Hypothalamus (tissue), 51 donors: ENCODE measurements at regions not wholly inside any gene's neighbourhood (a gene's known extent, or its start where the extent isn't known, plus 50 kb on each side); places are given as distances from the start of the nearest gene placed in this dataset.
"Not testable (repeated sequence)": the region's sequence is repeated elsewhere in the genome, so short reads cannot be mapped to it uniquely, and the experiment has no call there.

Source experiments
- DNase-seq, 51 donors: peaks; one replicate each; lab custom pipeline; 2025; lab: John Stamatoyannopoulos, UW

DNA sequence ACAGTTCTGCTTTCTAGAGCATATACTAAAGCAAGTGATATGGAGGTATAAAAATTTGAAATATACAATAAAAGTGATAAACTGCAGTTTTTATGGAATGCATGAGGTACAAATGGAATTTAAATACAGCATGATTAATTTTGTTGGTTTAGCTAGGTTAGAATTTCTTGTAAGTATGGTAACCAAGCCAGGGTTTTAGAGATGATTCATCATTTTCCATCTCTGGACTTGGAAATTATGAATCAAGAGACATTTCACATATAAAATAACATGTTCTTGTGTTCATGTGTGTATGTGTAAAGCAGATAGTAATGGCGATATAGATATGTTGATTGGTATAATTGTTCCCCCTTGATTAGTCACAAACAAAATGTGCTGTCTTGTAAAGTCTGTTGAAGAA lies 1219.8 kb downstream of the CDH8 start:
- DNase-seq, result no peak

DNA sequence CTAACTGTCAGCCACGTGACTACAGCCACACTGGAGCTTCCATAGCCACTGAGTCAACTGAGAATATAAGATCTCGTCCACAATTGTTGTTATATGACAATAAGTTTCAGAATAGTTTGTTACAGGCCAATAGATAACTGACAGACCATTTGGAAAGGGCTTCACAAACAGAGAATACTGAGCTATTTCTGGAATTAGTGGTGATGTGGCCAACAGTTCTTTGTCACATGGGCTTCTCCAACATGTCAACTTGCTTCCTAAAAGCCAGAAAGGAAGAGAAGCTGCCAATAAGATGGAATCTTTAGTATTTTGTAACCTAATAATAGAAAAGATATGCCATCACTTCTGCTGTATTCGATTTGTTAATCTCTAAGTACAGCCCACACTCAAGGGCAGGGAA lies 1220.4 kb downstream of the CDH8 start:
- no peak for DNase-seq

DNA sequence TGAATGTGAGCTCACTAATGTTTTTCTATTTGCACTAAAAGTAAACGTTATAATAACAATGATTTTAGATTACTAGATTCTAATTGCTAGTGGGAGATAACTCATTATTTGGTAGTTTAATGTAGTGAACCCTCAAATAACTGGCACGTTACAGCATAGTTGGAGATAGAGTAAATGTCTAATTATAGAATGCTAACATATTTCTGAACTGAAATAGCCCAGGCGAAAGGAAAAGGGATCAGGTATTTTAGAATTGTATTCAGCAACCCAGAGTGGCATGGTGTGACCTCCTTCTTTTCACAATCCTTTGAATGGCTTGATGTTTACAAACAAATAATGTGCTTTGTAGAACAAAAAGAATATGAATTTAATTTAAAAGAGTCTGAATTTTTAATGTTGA lies 1221.2 kb downstream of the CDH8 start:
- no peak for DNase-seq

DNA sequence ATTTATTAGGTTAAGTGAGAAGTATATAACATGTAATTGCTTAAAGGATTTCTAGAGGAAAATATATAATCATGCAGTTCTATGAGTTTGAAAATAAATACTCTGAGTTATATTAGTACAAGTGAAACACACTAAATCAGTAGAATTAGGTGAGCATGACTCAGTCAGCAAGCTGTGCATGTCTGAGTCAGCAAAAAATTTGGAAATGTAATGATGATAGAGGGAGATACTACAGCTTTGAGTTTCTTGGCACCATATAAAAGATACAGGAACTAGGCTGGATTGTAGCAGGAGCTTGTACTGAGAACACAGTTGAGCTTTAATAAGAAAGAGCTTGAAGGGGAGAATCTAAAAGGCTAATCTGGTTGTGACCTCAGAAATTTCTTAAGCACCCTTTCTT lies 1224.6 kb downstream of the CDH8 start:
- no peak for DNase-seq

DNA sequence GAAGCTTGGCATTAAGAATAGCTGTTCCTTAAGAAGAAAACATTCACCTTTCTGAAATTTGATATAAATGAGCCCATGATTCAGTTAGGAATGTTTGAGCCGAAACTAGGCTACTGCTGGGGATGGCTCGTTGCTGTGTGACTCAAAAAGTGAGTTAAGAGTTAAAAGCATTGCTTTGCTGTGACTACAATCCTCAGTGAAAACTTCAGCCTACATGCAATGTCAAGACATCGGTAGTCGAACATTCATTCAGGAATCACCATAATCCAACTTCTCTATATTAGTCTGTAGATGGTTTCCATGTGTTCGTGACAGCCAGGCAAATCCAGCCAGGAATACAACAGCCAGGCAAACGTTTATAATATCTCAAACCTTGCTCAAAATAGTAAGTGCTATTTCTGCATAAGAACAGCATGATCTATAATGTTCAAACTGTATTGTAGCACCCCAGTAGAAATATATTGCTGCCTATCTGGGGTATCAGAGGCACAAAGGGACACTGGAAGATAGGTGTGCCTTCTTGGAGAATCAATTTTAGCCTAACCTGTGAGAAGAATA lies 1225.1 kb downstream of the CDH8 start:
- DNase-seq, result peak in 1 of 51 donors; percentile 1

DNA sequence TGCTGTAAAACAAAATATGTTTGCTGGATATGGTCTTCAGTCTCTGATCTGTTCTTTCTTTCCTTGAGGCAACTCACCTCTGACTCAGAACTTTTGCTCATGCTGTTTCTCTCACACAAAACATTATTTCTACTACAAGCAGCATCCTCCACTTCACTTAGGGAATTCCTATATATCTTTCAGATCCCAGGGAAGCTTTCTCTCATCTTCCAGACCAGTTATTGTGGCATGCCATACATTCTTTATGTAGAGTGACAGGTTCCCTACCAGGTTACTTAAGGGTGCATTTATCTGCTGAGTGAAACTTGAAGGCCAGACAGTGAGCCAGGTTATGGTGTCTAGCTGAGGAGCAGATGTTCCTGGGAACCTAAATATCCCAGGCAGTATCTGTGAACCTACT lies 1226.0 kb downstream of the CDH8 start:
- no peak for DNase-seq

DNA sequence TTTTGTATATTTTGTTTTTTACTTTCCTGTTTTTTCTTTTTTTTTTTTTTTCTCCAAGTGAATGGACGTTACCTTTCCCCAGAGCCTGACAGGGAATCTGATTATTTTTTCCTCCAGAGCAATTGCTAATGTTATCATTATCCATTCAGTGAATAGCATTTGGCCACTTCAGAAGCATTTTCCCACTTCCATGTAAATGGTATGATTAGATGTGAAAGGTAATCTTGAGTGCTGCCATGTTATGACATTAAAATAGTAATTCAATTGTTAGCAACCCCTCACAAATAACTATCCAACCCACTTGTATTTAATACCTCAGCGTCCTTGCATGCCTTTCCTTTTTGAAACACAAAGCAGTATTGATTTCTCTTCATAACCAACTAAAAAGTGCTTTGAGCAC lies 1243.8 kb downstream of the CDH8 start:
- no peak for DNase-seq

DNA sequence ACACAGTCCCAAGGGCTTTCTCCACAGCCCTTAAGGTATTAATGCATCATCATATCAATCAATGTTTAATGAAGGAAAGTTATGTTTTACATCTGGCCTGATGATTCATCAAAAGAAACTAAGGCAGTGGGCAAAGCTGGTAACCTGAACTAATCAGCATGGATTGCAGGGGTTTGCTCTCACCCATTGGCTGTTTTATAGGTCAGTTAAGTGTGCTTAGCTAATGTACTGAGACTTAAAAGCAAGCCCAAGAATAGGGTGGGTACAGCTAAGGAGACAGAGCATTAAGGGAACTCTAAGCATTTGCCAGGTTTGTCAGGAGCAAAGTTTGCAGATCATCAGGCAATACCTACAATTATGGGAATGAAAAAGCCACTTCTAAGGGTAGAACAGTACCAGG lies 1247.6 kb downstream of the CDH8 start:
- no peak for DNase-seq

DNA sequence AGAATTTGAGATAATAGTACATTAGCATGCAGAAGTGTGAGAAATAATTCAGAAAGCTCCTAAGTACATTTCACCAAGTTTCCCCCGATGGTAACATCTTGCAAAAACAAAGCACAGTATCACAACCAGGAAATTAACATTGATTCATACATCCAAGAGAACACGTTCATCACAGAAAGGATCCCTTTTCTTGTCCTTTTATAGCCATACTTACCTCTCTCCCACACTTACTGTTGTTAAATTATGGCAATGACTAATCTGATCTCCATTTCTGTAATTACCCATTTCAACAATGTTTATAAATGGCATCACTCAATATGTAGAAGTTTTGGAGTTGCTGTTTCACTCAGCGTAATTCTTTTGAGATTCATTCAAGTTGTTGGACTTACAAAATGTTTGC lies 1260.0 kb downstream of the CDH8 start:
- DNase-seq, result no peak

DNA sequence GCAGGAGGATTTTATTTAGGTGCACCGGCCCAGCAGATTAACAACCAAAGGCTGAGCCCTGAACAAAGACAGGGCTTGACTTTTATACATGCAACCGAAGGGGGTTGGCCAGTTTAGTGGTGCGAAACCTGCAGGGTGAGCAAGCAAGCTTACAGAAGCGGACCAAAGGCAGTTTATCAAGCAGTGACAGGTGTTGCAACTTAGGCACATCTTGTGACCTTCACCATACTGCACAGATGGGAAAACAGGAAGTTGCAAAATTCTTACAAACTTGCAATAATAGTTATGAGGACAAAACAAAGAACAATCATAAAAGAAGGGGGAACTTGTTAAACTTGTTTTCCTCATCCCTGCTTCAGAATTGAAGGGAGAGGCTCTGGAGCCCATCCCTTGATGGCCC lies 1265.1 kb downstream of the CDH8 start:
- DNase-seq, result no peak

DNA sequence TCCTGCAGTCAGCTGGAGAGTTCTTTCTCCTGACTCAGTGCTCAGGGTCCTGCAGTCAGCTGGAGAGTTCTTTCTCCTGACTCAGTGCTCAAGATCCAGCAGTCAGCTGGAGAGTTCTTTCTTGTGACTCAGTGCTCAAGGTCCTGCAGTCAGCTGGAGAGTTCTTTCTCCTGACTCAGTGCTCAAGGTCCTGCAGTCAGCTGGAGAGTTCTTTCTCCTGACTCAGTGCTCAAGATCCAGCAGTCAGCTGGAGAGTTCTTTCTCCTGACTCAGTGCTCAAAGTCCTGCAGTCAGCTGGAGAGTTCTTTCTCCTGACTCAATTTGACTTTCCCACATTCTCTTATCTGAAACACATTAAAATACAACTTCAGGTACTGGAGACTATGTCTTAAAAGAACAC lies 1265.9 kb downstream of the CDH8 start:
- not testable (repeated sequence) for DNase-seq

DNA sequence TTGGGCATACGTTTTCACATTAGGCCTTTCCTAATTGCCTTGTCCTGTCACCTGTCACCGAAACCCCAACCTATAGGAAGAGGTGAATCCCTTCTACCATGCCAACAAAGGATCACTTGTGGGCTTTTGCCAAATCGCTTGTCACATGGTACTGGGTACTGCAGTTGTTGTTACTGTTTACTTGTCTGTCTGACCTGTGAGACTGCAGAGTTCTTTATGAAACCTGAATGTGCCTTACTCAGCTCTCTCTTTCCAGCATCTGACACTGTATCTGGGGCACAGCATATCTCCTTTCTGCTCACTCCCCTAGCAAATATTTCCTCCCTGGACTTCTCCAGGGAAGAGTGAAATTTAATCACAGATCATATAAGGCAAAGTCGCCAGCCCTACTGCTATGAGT lies 1272.4 kb downstream of the CDH8 start:
- DNase-seq, result no peak

DNA sequence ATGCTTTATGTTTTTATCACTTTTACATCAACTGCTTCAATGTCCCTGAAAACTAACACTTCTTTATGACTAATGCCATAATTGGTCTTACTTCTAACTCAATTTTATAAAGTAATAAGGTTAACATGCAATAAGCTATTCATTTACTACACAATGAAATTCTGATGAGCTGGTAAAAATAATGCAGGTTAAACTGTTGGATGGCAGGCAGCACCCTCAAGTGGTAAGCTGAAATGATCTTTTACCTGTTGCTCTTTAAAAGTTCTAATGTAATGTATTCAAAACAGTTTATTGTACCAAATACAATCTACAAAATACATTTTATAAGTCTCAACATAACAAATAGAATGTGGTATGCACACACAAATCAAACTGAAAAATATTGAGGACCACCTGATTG lies 1280.3 kb downstream of the CDH8 start:
- no peak for DNase-seq

DNA sequence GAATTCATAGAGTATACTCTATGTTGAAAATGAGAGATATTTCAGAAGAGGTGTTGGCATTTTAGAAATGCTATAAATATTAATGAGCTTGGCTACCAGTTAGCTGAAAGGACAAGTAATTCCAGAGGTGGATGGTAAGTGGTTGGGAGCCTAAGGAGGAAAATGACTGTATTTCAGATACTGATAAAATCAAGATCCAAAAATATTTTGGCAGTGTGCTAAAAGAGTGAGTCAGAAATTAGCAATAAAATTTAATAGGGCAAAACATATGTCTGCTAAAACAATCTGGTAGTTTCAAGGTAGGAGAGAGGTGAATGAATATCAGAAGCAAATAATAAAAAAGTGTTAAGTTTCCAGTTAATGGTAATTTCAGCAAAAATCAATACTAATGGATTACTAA lies 1287.9 kb downstream of the CDH8 start:
- DNase-seq, result no peak

DNA sequence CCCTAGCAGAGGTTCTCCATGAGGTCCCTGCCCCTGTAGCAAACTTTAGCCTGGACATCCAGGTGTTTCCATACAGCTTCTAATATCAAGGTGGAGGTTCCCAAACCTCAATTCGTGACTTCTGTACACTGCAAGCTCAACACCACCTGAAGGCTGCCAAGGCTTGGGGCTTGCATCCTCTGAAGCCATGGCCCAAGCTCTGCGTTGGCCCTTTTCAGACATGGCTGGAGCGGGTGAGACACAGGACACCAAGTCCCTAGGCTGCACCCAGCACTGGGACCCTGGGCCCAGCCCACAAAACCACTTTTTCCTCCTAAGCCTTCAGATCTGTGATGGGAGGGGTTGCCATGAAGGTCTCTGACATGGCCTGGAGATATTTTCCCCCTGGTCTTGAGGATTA lies 1292.0 kb downstream of the CDH8 start:
- DNase-seq, result no peak

DNA sequence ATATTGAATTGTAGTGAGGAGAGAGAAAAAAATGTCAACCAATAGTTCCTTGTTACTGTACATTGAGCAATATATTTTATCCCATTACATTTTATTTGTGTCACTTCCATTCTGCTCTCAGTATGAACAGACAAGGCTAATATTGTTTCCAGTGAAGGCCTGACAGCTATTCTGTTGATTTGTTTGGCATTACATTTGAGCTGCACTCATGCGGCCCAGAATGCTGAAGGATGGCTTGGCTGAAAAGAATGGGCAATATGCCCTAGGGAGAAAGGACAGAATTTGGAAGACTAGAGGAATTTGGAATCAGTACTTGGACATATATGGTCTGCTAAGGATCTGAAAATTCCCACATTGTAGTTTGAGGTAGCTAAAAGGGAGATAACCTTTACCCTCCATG lies 1294.4 kb downstream of the CDH8 start:
- peak in 1 of 51 donors; percentile 1 for DNase-seq

DNA sequence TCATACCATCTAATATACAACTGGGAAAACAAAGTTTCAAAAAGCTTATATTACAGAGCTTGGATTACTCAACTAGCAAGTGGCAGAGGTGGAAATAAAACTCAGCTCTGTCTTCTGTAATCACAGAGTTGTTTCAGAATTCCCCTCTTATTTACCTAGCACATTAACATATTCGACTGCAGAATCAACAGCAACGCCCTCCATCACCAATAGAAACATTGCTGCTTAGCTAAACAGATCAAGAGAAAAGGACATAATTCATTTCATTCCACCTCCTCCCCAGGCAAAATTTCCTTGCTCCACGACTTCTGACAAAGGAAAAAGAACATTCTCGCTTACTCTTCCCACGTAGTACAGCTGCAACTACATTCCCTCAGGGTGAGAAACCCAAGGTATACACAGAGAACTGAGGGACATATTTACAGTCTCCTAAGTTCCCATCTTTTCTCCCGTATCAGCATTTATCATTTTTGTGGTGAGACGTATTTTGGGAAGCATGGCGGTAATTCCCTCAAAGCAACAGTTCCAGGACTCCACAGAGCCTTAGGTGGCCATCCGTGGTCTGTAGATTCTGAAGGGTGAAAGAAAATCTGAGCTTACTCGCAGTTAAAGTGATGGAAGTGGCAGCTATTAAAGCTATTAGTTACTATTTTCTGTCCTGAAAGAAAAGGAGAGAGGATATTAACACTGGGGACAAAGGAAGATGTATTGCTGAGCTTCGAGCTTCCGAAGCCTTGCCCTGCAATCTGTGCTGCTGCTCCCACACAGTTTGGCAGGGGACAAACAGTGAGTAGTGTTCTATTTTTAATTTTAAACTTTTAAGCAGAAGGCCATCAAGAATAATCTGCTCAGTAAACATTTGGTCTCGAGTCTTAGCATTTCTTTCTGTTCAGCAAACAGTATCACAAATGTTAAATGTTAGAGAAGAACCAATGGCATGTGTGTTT lies 1296.2 kb downstream of the CDH8 start:
- DNase-seq, result no peak

DNA sequence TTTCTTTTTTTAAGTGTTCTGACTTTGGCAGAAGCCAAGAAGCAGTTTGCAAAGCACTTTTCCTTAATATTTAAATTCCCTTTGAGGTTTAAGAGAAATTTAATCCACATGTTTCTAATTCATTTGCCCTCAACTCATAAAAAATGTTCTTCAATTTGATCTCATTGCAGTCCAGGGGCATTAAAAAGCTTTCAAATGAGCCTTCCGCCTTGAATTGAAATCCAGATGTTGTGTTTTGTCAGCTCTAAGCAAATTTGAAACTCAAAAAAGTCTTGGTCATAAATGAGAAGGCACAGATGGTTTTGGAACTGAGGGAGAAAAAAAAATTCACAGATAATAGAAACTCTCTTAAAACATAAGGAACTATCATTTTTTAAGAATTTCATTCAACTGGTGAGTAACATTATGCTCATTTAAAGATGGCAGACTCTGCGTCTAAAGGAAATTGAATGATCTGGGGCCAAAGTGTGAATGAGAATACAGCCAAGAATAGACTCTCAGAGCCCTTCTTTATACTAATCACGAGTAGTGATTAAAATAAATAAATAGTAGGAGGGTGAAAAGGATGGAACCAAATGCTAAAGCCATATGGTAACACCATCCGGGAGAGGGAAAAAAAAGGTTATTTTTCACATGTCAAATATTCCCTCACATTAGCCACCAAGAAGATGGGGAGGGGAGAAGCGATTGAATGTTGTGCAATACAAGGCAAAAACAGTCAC lies 1304.7 kb downstream of the CDH8 start:
- DNase-seq, result no peak

DNA sequence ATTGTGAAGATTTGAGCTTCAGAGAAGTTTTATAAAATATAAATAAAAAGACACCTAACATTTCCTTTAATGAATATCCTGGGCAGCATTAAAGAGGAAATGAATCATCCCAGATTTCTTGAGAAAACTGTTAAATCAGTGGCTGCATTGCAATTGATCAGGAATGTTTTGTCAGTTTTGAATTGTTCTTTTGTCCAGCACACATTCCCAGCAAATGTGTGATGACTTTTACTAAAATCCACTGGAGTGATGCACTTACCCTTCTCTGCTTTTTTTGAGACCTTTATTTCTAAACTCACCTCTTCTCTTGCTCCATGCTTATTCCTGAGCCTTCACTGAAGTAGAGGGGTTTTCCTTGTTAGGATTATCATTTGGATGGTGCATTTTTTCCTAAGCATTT lies 1307.2 kb downstream of the CDH8 start:
- DNase-seq, result no peak

DNA sequence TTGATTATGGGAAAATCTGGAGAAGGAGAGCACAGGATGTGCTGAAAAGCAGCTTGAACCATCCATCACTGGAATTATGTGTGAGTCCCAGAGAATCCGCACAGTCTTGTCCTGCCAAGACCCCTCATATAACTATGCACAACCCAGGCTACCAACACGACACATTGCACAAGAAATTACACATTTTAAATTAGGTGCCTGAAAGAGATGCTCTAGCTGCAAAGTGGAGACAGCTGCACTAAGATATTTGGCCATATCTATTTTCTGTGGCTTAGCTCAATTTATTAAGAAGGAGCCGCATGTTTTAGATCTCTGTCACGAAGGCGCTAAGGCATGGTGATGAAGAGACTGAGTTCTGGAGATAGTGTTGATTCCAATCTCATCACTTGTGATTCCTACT lies 1308.4 kb downstream of the CDH8 start:
- DNase-seq, result no peak

DNA sequence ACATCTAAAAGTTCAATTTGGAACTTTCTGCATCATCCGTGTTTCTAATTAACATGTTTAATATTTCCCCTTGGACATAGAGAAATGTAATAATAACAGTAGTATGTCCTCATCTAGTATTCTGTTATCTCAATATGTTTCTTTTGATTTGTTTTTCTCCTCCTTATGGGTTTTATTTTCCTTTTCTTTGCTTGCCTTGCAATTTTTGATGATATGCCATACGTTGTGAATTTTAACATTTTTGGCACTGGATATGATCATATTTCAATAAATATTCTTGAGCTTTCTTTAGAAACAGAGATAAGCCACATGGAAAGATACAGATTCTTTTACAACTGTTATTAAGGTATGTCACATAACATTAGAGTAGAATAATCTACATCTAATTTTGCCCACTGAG lies 1316.2 kb downstream of the CDH8 start:
- no peak for DNase-seq

DNA sequence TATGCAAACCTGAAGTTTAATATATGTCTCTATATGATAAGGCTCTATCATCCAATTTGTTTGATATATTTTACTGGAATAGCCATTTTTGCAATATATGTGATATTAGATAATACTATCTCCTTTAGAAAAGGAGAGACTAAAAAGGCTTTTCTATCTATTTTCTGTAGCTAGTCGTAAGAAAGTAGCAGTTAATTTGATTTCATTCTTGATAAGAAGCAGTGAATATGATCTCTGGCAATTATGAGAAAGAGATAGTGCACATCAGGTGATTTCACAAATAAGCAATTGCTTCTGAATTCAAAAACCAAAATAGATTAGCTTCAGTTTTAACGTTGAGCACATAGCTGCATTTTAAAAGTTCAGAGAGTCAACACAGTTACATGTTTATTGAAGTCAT lies 1318.4 kb downstream of the CDH8 start:
- no peak for DNase-seq
